HG03378 (cell line): ENCODE measurements at regions not wholly inside any gene's neighbourhood (a gene's known extent, or its start where the extent isn't known, plus 50 kb on each side); places are given as distances from the start of the nearest gene placed in this dataset.
"Not testable (repeated sequence)": the region's sequence is repeated elsewhere in the genome, so short reads cannot be mapped to it uniquely, and the experiment has no call there.

Experiments
- ATAC-seq: cut with Tn5 transposase; IDR thresholded peaks from one replicate; pipeline ENCODE4 v1.9.1; 2021; ENCODE audit warnings: mild to moderate bottlenecking, moderate library complexity; ENCODE audit not compliant: unreplicated experiment

GRCh38 chr2:208794288-208794975 is 387.8 kb downstream of the PTH2R start:
- no peak for ATAC-seq

- no peak for ATAC-seq
Observed at GRCh38 chr2:208798698-208799097, 392.1 kb downstream of the PTH2R start.

- ATAC-seq, result no peak
Observed at GRCh38 chr2:208799397-208799796, 392.8 kb downstream of the PTH2R start.

- ATAC-seq, result not testable (repeated sequence)
Observed at GRCh38 chr2:208800887-208801286, 394.3 kb downstream of the PTH2R start.

GRCh38 chr2:208807756-208808155 is 401.2 kb downstream of the PTH2R start:
- ATAC-seq, result no peak

- ATAC-seq, result not testable (repeated sequence)
Observed at GRCh38 chr2:208811885-208812284, 405.3 kb downstream of the PTH2R start.

GRCh38 chr2:208819190-208819589 is 412.6 kb downstream of the PTH2R start:
- ATAC-seq, result no peak

- ATAC-seq, result peak; percentile 93
Observed at GRCh38 chr2:208820014-208820688, 413.6 kb downstream of the PTH2R start.

DNA sequence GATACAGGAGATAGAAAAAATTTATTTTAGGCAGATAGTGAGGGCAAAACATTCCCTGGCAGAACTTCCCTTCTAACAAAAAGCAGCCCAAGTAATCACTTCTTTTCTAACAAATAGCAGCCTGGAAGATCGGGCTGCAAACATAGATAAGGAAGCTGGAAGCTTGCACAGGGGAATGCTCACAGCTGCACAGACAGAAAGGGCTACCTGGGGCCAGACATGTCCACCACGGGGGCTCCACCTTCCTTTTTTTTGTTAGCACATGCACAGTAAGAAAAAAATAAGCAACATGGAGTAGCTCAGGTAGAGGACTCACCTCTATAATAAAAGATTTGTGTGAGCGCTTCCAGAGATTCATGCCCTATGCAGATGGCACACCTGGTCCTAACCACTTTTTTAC is 420.5 kb downstream of the PTH2R start:
- no peak for ATAC-seq

- ATAC-seq, result no peak
Observed at GRCh38 chr2:208827549-208828221, 421.1 kb downstream of the PTH2R start.

DNA sequence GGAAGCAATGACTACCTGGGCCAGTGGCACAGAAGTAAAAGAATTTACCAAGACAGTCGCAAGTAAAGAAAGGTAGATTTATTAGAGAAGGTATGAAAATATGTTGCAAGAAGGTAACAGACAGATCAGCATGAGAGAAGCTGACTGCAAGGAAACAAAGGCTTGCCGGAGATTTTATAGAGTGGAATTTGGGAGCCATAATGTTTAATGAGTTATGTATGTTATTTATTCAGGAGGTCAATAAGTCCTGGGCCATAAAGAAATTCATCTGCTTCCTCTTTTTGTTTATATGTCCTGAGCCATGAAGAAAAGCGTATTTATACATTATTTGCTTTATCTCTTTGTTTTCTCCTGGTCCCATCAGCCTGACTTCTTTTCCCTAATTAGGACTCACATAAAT is 423.6 kb downstream of the PTH2R start:
- no peak for ATAC-seq

DNA sequence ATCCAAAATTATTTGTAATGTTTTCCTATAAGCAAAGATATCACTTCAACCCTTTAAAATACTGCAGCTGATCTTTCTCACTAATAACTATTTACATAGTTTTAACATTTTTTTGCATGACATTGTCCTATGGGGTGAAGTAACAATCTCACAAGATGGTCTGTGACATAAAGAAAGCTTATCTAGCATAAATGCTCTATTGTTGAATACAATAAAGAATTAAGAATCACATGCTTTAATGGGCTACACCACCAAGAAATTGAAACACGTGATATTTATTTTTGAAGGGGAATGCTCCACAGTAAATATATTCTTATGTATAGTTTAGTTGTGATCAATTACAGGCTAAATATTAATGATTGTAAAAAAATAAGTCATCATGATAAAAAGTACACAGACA is 441.1 kb downstream of the PTH2R start:
- no peak for ATAC-seq

- ATAC-seq, result no peak
Observed at GRCh38 chr2:208854717-208855116, 448.1 kb downstream of the PTH2R start.

DNA sequence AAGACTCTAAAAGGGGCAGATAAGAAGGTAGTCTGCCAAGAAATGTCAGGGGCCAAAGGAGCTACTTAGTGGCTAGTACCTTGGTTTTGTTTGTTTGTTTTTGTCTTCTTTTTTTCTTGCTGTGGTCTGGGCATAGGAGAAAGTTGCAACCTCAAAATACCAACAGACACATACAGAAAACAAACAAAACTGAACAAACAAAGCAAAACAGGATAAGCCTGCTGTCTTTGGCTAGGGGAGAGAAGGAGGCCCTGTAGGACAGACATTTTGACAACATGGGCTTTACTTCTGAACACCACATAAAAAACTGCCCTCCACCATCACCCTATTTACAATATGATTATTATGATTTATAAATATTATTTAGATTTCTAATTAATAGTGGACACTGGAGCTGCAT is 460.8 kb downstream of the PTH2R start:
- ATAC-seq, result no peak

GRCh38 chr2:208872591-208872990 is 466.0 kb downstream of the PTH2R start:
- peak; percentile 64 for ATAC-seq

DNA sequence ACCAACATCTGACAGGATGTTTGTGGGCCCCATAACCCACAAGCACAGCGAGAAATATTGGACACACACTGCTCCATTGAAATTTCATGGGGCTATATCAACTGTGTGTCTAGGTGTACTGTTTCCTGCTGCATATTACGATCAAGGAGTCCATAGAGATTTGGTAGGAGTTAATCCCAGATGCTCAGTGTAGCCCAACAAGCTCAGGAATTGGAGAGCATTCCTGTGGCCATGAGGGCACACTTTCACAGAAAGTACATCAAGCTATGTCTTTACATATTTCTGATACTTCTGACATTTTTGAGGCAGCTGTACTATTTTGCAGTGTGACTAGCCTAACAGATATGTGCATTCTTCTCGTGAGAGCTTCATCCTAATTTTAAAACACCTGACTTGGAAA is 473.1 kb downstream of the PTH2R start:
- no peak for ATAC-seq

GRCh38 chr2:208880171-208880570 is 473.6 kb downstream of the PTH2R start:
- ATAC-seq, result no peak

GRCh38 chr2:208890486-208890885 is 483.9 kb downstream of the PTH2R start:
- no peak for ATAC-seq

- no peak for ATAC-seq
Observed at GRCh38 chr2:208892203-208892602, 485.6 kb downstream of the PTH2R start.

DNA sequence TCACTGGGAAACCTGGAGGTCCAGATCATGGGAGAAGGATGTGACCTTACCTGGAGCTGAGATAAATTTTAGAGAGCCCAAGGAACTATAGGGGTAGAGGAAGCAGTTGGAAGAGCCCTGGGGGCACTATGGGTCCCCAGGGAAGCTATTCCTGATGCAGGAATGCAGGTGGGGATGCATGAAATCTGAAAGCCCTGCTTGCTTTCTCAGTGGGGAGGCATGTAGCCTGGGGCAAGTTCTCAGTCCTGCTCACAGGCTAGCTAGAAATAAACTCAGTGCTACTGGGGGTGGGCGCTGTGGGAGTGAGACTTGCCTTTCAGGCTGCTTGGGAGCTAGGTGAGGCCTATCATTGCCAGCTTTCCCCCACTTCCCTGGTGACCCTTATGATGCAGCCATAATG is 499.7 kb downstream of the PTH2R start:
- ATAC-seq, result no peak

GRCh38 chr2:208915401-208915800 is 508.4 kb upstream of the MAP2 start:
- ATAC-seq, result no peak

GRCh38 chr2:208916881-208917280 is 507.0 kb upstream of the MAP2 start:
- no peak for ATAC-seq
